Stomach (tissue), 8 donors: ENCODE measurements at regions not wholly inside any gene's neighbourhood (a gene's known extent, or its start where the extent isn't known, plus 50 kb on each side); places are given as distances from the start of the nearest gene placed in this dataset.

Experiments
- DNase-seq, 2 donors: peaks; one replicate each; pipeline versions ENCODE4 v3.0.0 to v3.0.0-alpha.2; 2013 to 2019
- H3K27ac ChIP-seq, 5 donors: fragments of 200-600 bp in 4 of 5; sonication (generic) in 4 of 5; one replicate each; pipeline ENCODE4 v1.5.1; 2013 to 2019; ENCODE audit warnings: mild to moderate bottlenecking in 1 of 5, moderate library complexity in 1 of 5
- H3K27me3 ChIP-seq, 3 donors: fragments of 200-600 bp; sonication (generic); one replicate each; pipeline ENCODE4 v1.5.1; 2017 to 2019; ENCODE audit warnings: mixed run types in 1 of 3
- H3K36me3 ChIP-seq, 4 donors: fragments of 200-600 bp; sonication (generic); 1 replicate in 3 of 4; 2 replicates in 1 of 4; pipeline ENCODE4 v1.5.1; 2016 to 2019
- H3K4me1 ChIP-seq, 4 donors: fragments of 200-600 bp; sonication (generic); one replicate each; pipeline ENCODE4 v1.5.1; 2016 to 2019
- H3K4me3 ChIP-seq, 4 donors: fragments of 200-600 bp; sonication (generic) in 3 of 4; one replicate each; pipeline ENCODE4 v1.5.1; 2016 to 2019; ENCODE audit warnings: mild to moderate bottlenecking in 1 of 4
- H3K9me3 ChIP-seq, 4 donors: fragments of 200-600 bp; sonication (generic); one replicate each; pipeline ENCODE4 v1.5.1; 2016 to 2019
- CTCF ChIP-seq, 7 experiments: fragments of 450-650 bp in 4 of 7; fragments of 200-600 bp in 3 of 7; sonication (generic) in 3 of 7; IDR thresholded peaks; one replicate each; pipeline ENCODE4 v1.5.1; 2016 to 2019; ENCODE audit warnings: antibody characterized with exemption in 7 of 7, control low read depth in 2 of 7, mild to moderate bottlenecking in 1 of 7
- EP300 ChIP-seq: sonication (generic); formaldehyde crosslinking; IDR thresholded peaks from one replicate; pipeline ENCODE4 v1.6.1; 2017; ENCODE audit warnings: antibody characterized with exemption
- POLR2A ChIP-seq, 4 donors: fragments of 450-650 bp; IDR thresholded peaks; one replicate each; pipeline ENCODE4 v1.6.1; 2016; ENCODE audit warnings: antibody characterized with exemption in 4 of 4, control low read depth in 2 of 4, mild to moderate bottlenecking in 1 of 4, moderate library complexity in 1 of 4
- POLR2AphosphoS5 ChIP-seq, 3 donors: sonication (generic); formaldehyde crosslinking; IDR thresholded peaks; one replicate each; pipeline ENCODE4 v1.6.1; 2016; ENCODE audit warnings: antibody characterized with exemption in 3 of 3
- WGBS, 5 donors: extraction: QIAGEN DNeasy Blood & Tissue Kit in 3 of 5; methylation state at CpG; one replicate each; pipeline versions ENCODE4 v1.1.5 to v1.1.7; 2013 to 2018; 5-methylcytosine and 5-hydroxymethylcytosine counted together
- intact Hi-C: fragments of 100-400 bp; cut with DNase I; formaldehyde crosslinking; loops from one replicate; pipeline ENCODE4 v1.15.1; 2023; ENCODE audit warnings: low total_unique reads
- donor health status: healthy with polysubstance abuse.
- donor health status: Bipolar disorder and iron deficiency.
- donor health status: healthy.

- intact Hi-C loops, result no loop called here
- Histone ChIP-seq H3K27ac (no peak overlapping the region), H3K36me3 (no peaks in the 10 kb centered on the region), H3K4me3 (no peak overlapping the region), H3K4me1 (no peaks in the 10 kb centered on the region), H3K9me3 (no peaks in the 10 kb centered on the region), H3K27me3 (no peaks in the 10 kb centered on the region)
- no peak for DNase-seq
- TF ChIP-seq POLR2AphosphoS5 (IDR thresholded peaks at IDR 0.05), result no peak
- no peak for TF ChIP-seq CTCF (IDR thresholded peaks at IDR 0.05)
- TF ChIP-seq POLR2A (IDR thresholded peaks at IDR 0.05), result no peak
- TF ChIP-seq EP300, result no peak
- WGBS, 5 donors, result 43 to 88% (median 63%) methylated on average over 1 of the region's 1 CpG
These were observed 57.7 kb downstream of the SOX3 start for GRCh38 chrX:140447150-140447549.

GRCh38 chrX:140440876-140441275 is 64.0 kb downstream of the SOX3 start:
- Histone ChIP-seq H3K9me3 (no peaks in the 10 kb centered on the region), H3K27me3 (peaks cover 6 to 13% (median 12%) of the 10 kb centered on the region in 3 donors), H3K27ac (no peak overlapping the region), H3K4me3 (no peak overlapping the region), H3K36me3 (no peaks in the 10 kb centered on the region), H3K4me1 (peaks cover 0 to 9% (median 6%) of the 10 kb centered on the region in 4 donors)
- no peak for TF ChIP-seq POLR2AphosphoS5 (IDR thresholded peaks at IDR 0.05)
- TF ChIP-seq EP300, result no peak
- TF ChIP-seq CTCF (IDR thresholded peaks at IDR 0.05), result no peak
- TF ChIP-seq POLR2A (IDR thresholded peaks at IDR 0.05), result no peak
- WGBS, 5 donors, result 20 to 35% (median 32%) methylated on average over 8 of the region's 8 CpGs
- peak in 1 of 2 donors; percentile 58 for DNase-seq
- intact Hi-C loops, result no loop called here

GRCh38 chrX:140439476-140439875 is 65.4 kb downstream of the SOX3 start:
- peak overlapping the region; percentile 11 to 24 (median 16) for H3K4me3 ChIP-seq
- 3 to 34% (median 10%) methylated on average over 7 to 35 of the region's 35 CpGs for WGBS, 5 donors

GRCh38 chrX:140434347-140434746 is 70.5 kb downstream of the SOX3 start:
- H3K4me3 ChIP-seq, result no peak overlapping the region
- H3K9me3 ChIP-seq, result no peaks in the 10 kb centered on the region
- no peak overlapping the region for H3K27ac ChIP-seq
- no peak for DNase-seq
- no peaks in the 10 kb centered on the region for H3K36me3 ChIP-seq
- H3K4me1 ChIP-seq, result peaks cover 0 to 11% (median 4%) of the 10 kb centered on the region in 4 donors
- H3K27me3 ChIP-seq, result peaks cover 1 to 8% (median 5%) of the 10 kb centered on the region in 3 donors
- TF ChIP-seq POLR2A (IDR thresholded peaks at IDR 0.05) (no peak), POLR2AphosphoS5 (IDR thresholded peaks at IDR 0.05) (no peak), CTCF (IDR thresholded peaks at IDR 0.05) (no peak), EP300 (no peak)
- 17 to 29% (median 26%) methylated on average over 2 of the region's 2 CpGs for WGBS, 5 donors
- intact Hi-C loops, result no loop called here

More at GRCh38 chrX:140439476-140439875, 65.4 kb downstream of the SOX3 start:
- H3K9me3 ChIP-seq, result no peaks in the 10 kb centered on the region
- no peaks in the 10 kb centered on the region for H3K36me3 ChIP-seq
- peaks cover 0 to 15% (median 7%) of the 10 kb centered on the region in 4 donors for H3K4me1 ChIP-seq
- intact Hi-C loops, result no loop called here
- peak; percentile 48 to 64 for DNase-seq
- no peak overlapping the region for H3K27ac ChIP-seq
- H3K27me3 ChIP-seq, result peaks cover 6 to 13% (median 12%) of the 10 kb centered on the region in 3 donors
- TF ChIP-seq EP300, result no peak
- TF ChIP-seq POLR2AphosphoS5 (IDR thresholded peaks at IDR 0.05), result no peak
- TF ChIP-seq CTCF (IDR thresholded peaks at IDR 0.05), result no peak
- TF ChIP-seq POLR2A (IDR thresholded peaks at IDR 0.05), result no peak
